ENCODE measurements at regions not wholly inside any gene's neighbourhood (a gene's known extent, or its start where the extent isn't known, plus 50 kb on each side); places are given as distances from the start of the nearest gene placed in this dataset.

- no peak for TF ChIP-seq CTCF (IDR thresholded peaks at IDR 0.05; ENCODE audit: low read depth, low read length, missing control alignments)
- Histone ChIP-seq H3K27me3 (replicated peaks) (no peaks in the 10 kb centered on the region), H3K36me3 (replicated peaks) (no peaks in the 10 kb centered on the region), H3K27ac (no peak overlapping the region), H3K4me3 (ENCODE audit: low read depth, low read length) (no peak overlapping the region)
- in situ Hi-C loops (cut with HindIII; ENCODE audit: low pct_ligation_motif_present, low sequenced_read_pairs), result no loop called here
- no peak for DNase-seq
Observed at GRCh38 chr14:87815121-87815520, 177.9 kb downstream of the GALC start.

GRCh38 chr14:87813686-87814085 lies 179.3 kb downstream of the GALC start:
- no peak overlapping the region for H3K4me3 ChIP-seq (ENCODE audit: low read depth, low read length)
- H3K27me3 ChIP-seq (replicated peaks), result no peaks in the 10 kb centered on the region
- in situ Hi-C loops (cut with HindIII; ENCODE audit: low pct_ligation_motif_present, low sequenced_read_pairs), result no loop called here
- H3K36me3 ChIP-seq (replicated peaks), result no peaks in the 10 kb centered on the region
- TF ChIP-seq CTCF (IDR thresholded peaks at IDR 0.05; ENCODE audit: low read depth, low read length, missing control alignments), result no peak
- no peak overlapping the region for H3K27ac ChIP-seq
- no peak for DNase-seq

- in situ Hi-C loops (cut with HindIII; ENCODE audit: low pct_ligation_motif_present, low sequenced_read_pairs), result no loop called here
- TF ChIP-seq CTCF (IDR thresholded peaks at IDR 0.05; ENCODE audit: low read depth, low read length, missing control alignments), result no peak
- H3K27me3 ChIP-seq (replicated peaks), result no peaks in the 10 kb centered on the region
- H3K27ac ChIP-seq, result no peak overlapping the region
- DNase-seq, result no peak
- no peak overlapping the region for H3K4me3 ChIP-seq (ENCODE audit: low read depth, low read length)
- no peaks in the 10 kb centered on the region for H3K36me3 ChIP-seq (replicated peaks)
Observed at GRCh38 chr14:87813211-87813610, 179.8 kb downstream of the GALC start.

GRCh38 chr14:87811246-87811645 lies 181.7 kb downstream of the GALC start:
- Histone ChIP-seq H3K4me3 (ENCODE audit: low read depth, low read length) (no peak overlapping the region), H3K27me3 (replicated peaks) (no peaks in the 10 kb centered on the region), H3K27ac (no peak overlapping the region), H3K36me3 (replicated peaks) (no peaks in the 10 kb centered on the region)
- in situ Hi-C loops (cut with HindIII; ENCODE audit: low pct_ligation_motif_present, low sequenced_read_pairs), result no loop called here
- no peak for TF ChIP-seq CTCF (IDR thresholded peaks at IDR 0.05; ENCODE audit: low read depth, low read length, missing control alignments)
- DNase-seq, result no peak

GRCh38 chr14:87810711-87811110 lies 182.3 kb downstream of the GALC start:
- H3K4me3 ChIP-seq (ENCODE audit: low read depth, low read length), result no peak overlapping the region
- DNase-seq, result no peak
- no peak for TF ChIP-seq CTCF (IDR thresholded peaks at IDR 0.05; ENCODE audit: low read depth, low read length, missing control alignments)
- in situ Hi-C loops (cut with HindIII; ENCODE audit: low pct_ligation_motif_present, low sequenced_read_pairs), result no loop called here
- H3K27ac ChIP-seq, result no peak overlapping the region
- H3K27me3 ChIP-seq (replicated peaks), result no peaks in the 10 kb centered on the region
- H3K36me3 ChIP-seq (replicated peaks), result no peaks in the 10 kb centered on the region

GRCh38 chr14:87809261-87809660 lies 183.7 kb downstream of the GALC start:
- Histone ChIP-seq H3K27ac (no peak overlapping the region), H3K4me3 (ENCODE audit: low read depth, low read length) (no peak overlapping the region), H3K36me3 (replicated peaks) (no peaks in the 10 kb centered on the region), H3K27me3 (replicated peaks) (no peaks in the 10 kb centered on the region)
- in situ Hi-C loops (cut with HindIII; ENCODE audit: low pct_ligation_motif_present, low sequenced_read_pairs), result no loop called here
- DNase-seq, result no peak
- TF ChIP-seq CTCF (IDR thresholded peaks at IDR 0.05; ENCODE audit: low read depth, low read length, missing control alignments), result no peak
